ENCODE measurements at regions not wholly inside any gene's neighbourhood (a gene's known extent, or its start where the extent isn't known, plus 50 kb on each side); places are given as distances from the start of the nearest gene placed in this dataset.
"Not testable (repeated sequence)": the region's sequence is repeated elsewhere in the genome, so short reads cannot be mapped to it uniquely, and the experiment has no call there.

- ATAC-seq: no peak
- Histone ChIP-seq H3K27ac (ENCODE audit: low read depth, low read length) (no peak overlapping the region), H3K79me2 (ENCODE audit: insufficient read depth, low read length) (no peaks in the 10 kb centered on the region), H3K9ac (ENCODE audit: low read length) (no peak overlapping the region), H3K9me2 (ENCODE audit: insufficient read depth) (no peaks in the 10 kb centered on the region), H4K20me1 (ENCODE audit: insufficient read depth) (no peaks in the 10 kb centered on the region), H3K9me3 (ENCODE audit: control insufficient read depth in 1 of 2, insufficient read depth in 1 of 2, low read depth in 1 of 2, low read length in 2 of 2) (no peaks in the 10 kb centered on the region), H3K27me3 (ENCODE audit: insufficient read depth, low read length) (no peaks in the 10 kb centered on the region), H2AFZ (ENCODE audit: low read depth, low read length, poor library complexity, severe bottlenecking) (no peak overlapping the region), H3K4me2 (ENCODE audit: low read length) (no peak overlapping the region), H3K4me3 (replicated peaks in 1 of 2; ENCODE audit: low read depth in 1 of 2, low read length in 2 of 2) (no peak overlapping the region), H3K4me1 (ENCODE audit: control insufficient read depth in 1 of 2, insufficient read depth in 2 of 2, low read length in 2 of 2) (no peaks in the 10 kb centered on the region), H3K36me3 (ENCODE audit: control insufficient read depth in 1 of 2, insufficient read depth in 2 of 2, low read length in 2 of 2) (no peaks in the 10 kb centered on the region)
- no peak for TF ChIP-seq YY1 (IDR thresholded peaks at IDR 0.05; ENCODE audit: extremely low read depth, insufficient replicate concordance, low read depth, low read length)
- TF ChIP-seq JUND (IDR thresholded peaks at IDR 0.05): no peak
- TF ChIP-seq ZNF274 (IDR thresholded peaks at IDR 0.05; ENCODE audit: low read depth, low read length): no peak
- no peak for TF ChIP-seq EZH2 (IDR thresholded peaks at IDR 0.05)
- TF ChIP-seq POLR2A (IDR thresholded peaks at IDR 0.05; ENCODE audit: borderline replicate concordance, extremely low read depth, insufficient read depth, insufficient read length): no peak
- no peak for TF ChIP-seq ZBTB33 (IDR thresholded peaks at IDR 0.05; ENCODE audit: extremely low read depth, insufficient replicate concordance, low read length)
- TF ChIP-seq ATF3 (IDR thresholded peaks at IDR 0.05): no peak
- no peak for TF ChIP-seq FOSL1 (IDR thresholded peaks at IDR 0.05; ENCODE audit: low read depth)
- no peak for TF ChIP-seq EZH2phosphoT487 (IDR thresholded peaks at IDR 0.05; ENCODE audit: borderline replicate concordance)
- no peak for TF ChIP-seq MAX (IDR thresholded peaks at IDR 0.05)
- TF ChIP-seq CTCF (IDR thresholded peaks at IDR 0.05 in 2 of 3, conservative IDR thresholded peaks at IDR 0.05 in 1 of 3; ENCODE audit: borderline replicate concordance in 1 of 3, insufficient read depth in 1 of 3, low read depth in 2 of 3, low read length in 2 of 3): no peak
- TF ChIP-seq POLR2AphosphoS5 (IDR thresholded peaks at IDR 0.05; ENCODE audit: low read depth, low read length): no peak
- no peak for TF ChIP-seq REST (IDR thresholded peaks at IDR 0.05; ENCODE audit: low read depth)
- no peak for DNase-seq (ENCODE audit: low read depth, low spot score)
- RAD21 ChIA-PET (ENCODE audit: low non-redundant PET in 1 of 2, low total read pairs in 2 of 2, uncharacterized antibody in 2 of 2, unreplicated experiment in 2 of 2): no interaction called here
- intact Hi-C loops (cut with micrococcal nuclease): no loop called here
- BruUV-seq (replicated peaks): no TSS peak
- POLR2A ChIA-PET: no interaction called here
- CTCF ChIA-PET: no interaction called here
Observed at GRCh38 chr11:134497586-134497985, 85.5 kb upstream of the B3GAT1 start.

- H3K79me2 ChIP-seq (ENCODE audit: insufficient read depth, low read length); H3K9ac ChIP-seq (ENCODE audit: low read length); H3K27ac ChIP-seq (ENCODE audit: low read depth, low read length); H3K9me3 ChIP-seq (ENCODE audit: control insufficient read depth in 1 of 2, insufficient read depth in 1 of 2, low read depth in 1 of 2, low read length in 2 of 2); H3K4me1 ChIP-seq (ENCODE audit: control insufficient read depth in 1 of 2, insufficient read depth in 2 of 2, low read length in 2 of 2); ATAC-seq; H3K36me3 ChIP-seq (ENCODE audit: control insufficient read depth in 1 of 2, insufficient read depth in 2 of 2, low read length in 2 of 2); H3K4me3 ChIP-seq (replicated peaks in 1 of 2; ENCODE audit: low read depth in 1 of 2, low read length in 2 of 2); H3K9me2 ChIP-seq (ENCODE audit: insufficient read depth); RAD21 ChIA-PET (ENCODE audit: low non-redundant PET in 1 of 2, low total read pairs in 2 of 2, uncharacterized antibody in 2 of 2, unreplicated experiment in 2 of 2); H3K27me3 ChIP-seq (ENCODE audit: insufficient read depth, low read length); H4K20me1 ChIP-seq (ENCODE audit: insufficient read depth); POLR2A ChIA-PET; BruUV-seq (replicated peaks); H3K4me2 ChIP-seq (ENCODE audit: low read length); H2AFZ ChIP-seq (ENCODE audit: low read depth, low read length, poor library complexity, severe bottlenecking); intact Hi-C loops (cut with micrococcal nuclease); CTCF ChIA-PET; DNase-seq (ENCODE audit: low read depth, low spot score): not testable (repeated sequence)
Observed at GRCh38 chr11:134496058-134496457, 84.0 kb upstream of the B3GAT1 start.

Measured in HCT116 (cell line).